Astrocyte of the cerebellum (primary cell): ENCODE measurements at regions not wholly inside any gene's neighbourhood (a gene's known extent, or its start where the extent isn't known, plus 50 kb on each side); places are given as distances from the start of the nearest gene placed in this dataset.

Source experiments
- DNase-seq: peaks from one replicate; pipeline ENCODE4 v3.0.0-alpha.2; 2011; ENCODE audit warnings: low read depth
- H3K4me3 ChIP-seq: 2 replicates; pipeline ENCODE4 v1.5.1; 2011; ENCODE audit warnings: mild to moderate bottlenecking, low read depth, low read length, moderate library complexity
- in situ Hi-C: cut with HindIII; loops from 2 replicates; pipeline ENCODE4 v1.10.0; 2017; ENCODE audit warnings: low sequenced_read_pairs
- TF ChIP-seq, protein P1 (sequence below): IDR thresholded peaks from 2 replicates; pipeline ENCODE4 v1.5.1; 2012; ENCODE audit warnings: low read length, low read depth, moderate library complexity, mild to moderate bottlenecking; ENCODE audit errors: missing control alignments

DNA sequence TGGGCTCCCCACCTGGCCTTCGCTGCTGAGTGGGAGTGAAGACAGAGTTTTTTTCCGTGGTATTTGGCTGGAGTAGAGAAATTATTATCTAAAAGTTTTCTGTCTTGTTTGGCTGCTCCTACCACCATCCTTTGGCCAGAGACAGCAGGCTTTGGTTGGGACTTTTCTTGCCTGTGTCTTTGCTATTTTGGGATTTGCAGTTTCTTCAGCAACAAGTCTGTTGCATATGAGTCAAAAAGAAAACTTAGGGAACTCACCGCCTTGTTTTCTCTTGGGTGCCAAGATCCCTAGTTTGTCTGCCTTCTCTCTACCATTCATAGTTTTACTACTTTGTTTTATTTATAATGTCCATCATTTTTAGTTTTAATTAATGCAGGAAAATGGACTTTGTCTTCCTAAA, 683.8 kb downstream of the DOK5 start:
- in situ Hi-C loops = no loop called here
- DNase-seq = no peak
- TF ChIP-seq, protein P1, sequence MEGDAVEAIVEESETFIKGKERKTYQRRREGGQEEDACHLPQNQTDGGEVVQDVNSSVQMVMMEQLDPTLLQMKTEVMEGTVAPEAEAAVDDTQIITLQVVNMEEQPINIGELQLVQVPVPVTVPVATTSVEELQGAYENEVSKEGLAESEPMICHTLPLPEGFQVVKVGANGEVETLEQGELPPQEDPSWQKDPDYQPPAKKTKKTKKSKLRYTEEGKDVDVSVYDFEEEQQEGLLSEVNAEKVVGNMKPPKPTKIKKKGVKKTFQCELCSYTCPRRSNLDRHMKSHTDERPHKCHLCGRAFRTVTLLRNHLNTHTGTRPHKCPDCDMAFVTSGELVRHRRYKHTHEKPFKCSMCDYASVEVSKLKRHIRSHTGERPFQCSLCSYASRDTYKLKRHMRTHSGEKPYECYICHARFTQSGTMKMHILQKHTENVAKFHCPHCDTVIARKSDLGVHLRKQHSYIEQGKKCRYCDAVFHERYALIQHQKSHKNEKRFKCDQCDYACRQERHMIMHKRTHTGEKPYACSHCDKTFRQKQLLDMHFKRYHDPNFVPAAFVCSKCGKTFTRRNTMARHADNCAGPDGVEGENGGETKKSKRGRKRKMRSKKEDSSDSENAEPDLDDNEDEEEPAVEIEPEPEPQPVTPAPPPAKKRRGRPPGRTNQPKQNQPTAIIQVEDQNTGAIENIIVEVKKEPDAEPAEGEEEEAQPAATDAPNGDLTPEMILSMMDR = no peak
- no peak overlapping the region for H3K4me3 ChIP-seq

DNA sequence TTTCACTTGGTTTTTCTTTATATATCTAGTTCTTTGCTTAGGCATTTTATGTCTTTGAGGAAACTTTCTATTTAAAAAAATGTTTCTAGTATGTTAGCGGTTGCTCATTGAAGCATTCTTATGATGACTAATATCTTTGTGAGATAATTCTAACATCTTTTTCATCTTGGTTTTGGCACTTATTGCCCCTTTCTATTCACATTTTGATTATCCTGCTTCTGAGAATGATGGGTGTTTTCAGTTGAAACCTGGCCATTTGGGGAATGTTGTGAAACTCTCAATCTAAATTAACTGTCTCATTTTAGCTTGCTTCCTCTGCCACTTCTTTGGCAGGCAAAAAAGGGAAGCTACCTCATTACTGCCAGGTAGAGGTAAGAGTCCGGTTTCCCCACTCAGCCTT, 683.1 kb downstream of the DOK5 start:
- H3K4me3 ChIP-seq = no peak overlapping the region
- no peak for DNase-seq
- TF ChIP-seq, protein P1 = no peak
- in situ Hi-C loops = no loop called here

DNA sequence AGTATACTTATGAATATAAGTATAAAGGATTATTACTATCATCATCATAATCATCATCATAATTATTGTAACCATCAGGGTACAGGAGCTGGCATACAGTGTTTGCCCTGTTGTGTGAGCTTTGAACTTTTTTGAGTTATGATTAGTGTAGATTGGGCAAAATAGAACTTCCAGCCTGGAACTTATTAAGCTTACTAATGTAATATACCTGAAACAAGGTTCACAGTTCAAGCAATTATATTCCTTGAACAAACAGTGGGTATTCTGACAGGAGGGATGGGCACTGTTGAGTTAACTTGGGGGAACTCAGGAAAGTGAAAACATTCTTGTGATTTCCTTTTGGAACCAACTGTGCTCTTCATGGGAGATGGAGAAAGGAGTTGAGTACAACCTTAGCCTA, 680.0 kb downstream of the DOK5 start:
- in situ Hi-C loops = no loop called here
- TF ChIP-seq, protein P1 = no peak
- no peak for DNase-seq
- no peak overlapping the region for H3K4me3 ChIP-seq

DNA sequence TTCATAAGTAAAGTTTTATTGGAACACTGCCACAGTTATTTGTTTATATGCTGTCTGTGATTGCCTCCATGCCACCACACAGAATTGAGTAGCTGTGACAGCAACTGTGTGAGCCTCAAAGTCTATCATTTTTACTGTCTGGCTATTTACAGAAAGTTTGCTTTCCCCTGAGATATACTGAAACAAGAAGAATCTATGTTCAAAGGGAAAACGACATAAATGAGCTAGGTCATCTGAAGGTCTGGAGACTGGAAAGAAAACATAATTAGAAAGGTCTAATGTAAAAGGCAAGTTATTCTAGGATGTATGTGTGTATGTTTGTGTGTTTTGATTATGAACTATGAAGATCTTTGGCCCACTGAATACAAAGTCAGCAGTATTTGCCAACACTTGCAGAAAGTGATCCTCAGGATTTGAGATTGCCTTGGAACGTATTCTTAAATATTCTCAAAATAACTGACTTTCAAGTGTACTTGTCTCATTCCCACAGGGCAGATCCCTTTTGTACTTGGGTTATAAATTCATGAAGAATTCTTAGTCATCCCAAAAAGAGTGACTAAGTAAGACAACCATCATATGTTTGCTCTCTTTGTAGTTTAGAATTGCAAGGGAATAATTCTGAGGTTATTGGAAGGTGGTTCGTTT, 677.7 kb downstream of the DOK5 start:
- no peak overlapping the region for H3K4me3 ChIP-seq
- TF ChIP-seq, protein P1 = no peak
- DNase-seq = no peak
- in situ Hi-C loops = no loop called here

DNA sequence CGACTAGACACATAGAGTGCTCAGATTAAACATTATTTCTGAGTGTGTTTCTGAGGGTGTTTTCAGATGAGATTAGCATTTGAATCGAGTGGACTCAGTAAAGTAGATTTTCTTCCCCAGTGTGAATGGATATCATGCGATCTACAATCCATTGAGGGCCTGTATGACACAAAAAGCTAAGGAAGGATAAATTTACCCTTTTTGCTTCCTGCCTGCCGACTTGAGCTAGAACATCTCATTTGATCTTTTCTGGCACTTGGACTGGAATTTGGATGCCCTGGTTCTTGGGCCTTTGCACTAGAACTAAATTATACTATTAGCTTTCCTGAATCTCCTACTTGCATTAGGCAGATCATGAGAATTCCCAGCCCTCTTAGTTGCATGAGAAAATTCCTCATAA, 675.8 kb downstream of the DOK5 start:
- in situ Hi-C loops = no loop called here
- no peak for DNase-seq
- TF ChIP-seq, protein P1 = no peak
- H3K4me3 ChIP-seq = no peak overlapping the region

DNA sequence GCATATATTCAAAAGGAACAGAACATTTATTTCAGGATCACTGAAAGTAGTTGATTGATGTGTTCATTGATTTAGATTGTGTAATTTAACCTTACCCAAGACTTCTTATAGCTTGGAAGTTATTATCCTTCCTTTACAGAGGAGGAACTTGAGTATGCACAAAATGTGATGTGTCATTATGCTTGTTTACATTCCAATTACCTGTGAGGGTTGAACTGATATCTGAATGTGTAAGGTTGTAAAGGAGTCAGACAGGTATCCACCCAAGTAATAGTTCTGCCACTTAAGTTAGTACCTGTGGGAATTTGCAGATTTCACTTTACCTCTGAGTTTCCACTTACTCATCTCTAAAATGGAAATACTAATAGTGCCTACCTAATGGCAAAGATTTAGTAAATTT, 668.2 kb downstream of the DOK5 start:
- no peak overlapping the region for H3K4me3 ChIP-seq
- TF ChIP-seq, protein P1 = no peak
- DNase-seq = no peak
- in situ Hi-C loops = no loop called here
